Neural progenitor cell (in vitro differentiated cells): ENCODE measurements at regions not wholly inside any gene's neighbourhood (a gene's known extent, or its start where the extent isn't known, plus 50 kb on each side); places are given as distances from the start of the nearest gene placed in this dataset.

ENCODE experiments used
- CTCF ChIP-seq: fragments of 200-600 bp; sonication (generic); IDR thresholded peaks from 2 replicates; pipeline ENCODE4 v1.5.1; 2017; ENCODE audit warnings: antibody characterized with exemption, mild to moderate bottlenecking
- EZH2 ChIP-seq: fragments of 200-600 bp; sonication (generic); IDR thresholded peaks from 2 replicates; pipeline ENCODE4 v1.6.1; 2017; ENCODE audit warnings: antibody characterized with exemption, mild to moderate bottlenecking, moderate library complexity
- EZH2phosphoT487 ChIP-seq: fragments of 200-600 bp; sonication (generic); IDR thresholded peaks from 2 replicates; pipeline ENCODE4 v1.6.1; 2017; ENCODE audit warnings: antibody characterized with exemption

DNA sequence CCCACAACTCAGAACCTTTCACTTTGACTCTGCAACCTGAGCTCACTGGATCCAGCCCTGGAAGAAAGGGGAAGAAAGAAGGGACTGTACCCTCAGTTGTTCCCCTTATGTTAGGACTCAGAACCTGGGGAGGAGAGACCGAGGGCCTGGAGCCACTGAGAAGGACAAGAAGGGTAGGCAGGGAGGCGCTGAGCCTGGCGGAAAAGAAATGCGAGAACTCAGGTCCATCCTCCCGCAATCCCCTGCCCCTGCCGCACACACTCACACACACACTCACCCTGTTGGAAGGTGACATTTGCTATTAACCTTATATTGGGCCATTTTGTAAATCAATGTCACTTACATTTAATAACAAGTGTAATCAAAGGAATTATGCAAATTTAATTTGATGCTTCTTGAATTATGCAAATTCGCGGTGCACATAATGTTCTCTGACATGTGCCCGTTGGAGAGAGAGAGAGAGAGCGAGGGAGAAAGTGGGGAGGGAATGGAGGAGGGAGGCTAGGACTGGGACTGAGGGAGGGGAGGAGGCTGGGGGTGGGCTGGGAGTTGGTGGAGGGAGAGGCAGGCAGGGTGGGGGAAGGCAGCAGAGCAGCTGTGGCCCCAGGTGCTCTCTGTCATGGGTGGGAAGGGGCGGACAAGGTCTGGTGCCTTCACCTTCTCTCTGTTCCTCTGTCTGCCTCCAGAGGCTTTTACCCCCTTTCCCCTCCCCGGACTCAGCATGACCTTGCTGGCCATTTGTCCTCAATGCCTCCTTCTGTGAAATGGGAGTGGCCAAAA, 99.6 kb upstream of the PAX2 start:
- TF ChIP-seq CTCF, result no peak
- TF ChIP-seq EZH2phosphoT487, result no peak
- TF ChIP-seq EZH2, result peak; percentile 55
